Jurkat, Clone E6-1 (cell line): ENCODE measurements at regions not wholly inside any gene's neighbourhood (a gene's known extent, or its start where the extent isn't known, plus 50 kb on each side); places are given as distances from the start of the nearest gene placed in this dataset.

Experiments
- DNase-seq: peaks from one replicate; pipeline ENCODE4 v3.0.0-alpha.2; 2011; ENCODE audit warnings: low read depth, low spot score
- H3K4me3 ChIP-seq: 2 replicates; pipeline ENCODE4 v1.5.1; 2011; ENCODE audit warnings: mild to moderate bottlenecking, low read length, control low read depth, moderate library complexity

DNA sequence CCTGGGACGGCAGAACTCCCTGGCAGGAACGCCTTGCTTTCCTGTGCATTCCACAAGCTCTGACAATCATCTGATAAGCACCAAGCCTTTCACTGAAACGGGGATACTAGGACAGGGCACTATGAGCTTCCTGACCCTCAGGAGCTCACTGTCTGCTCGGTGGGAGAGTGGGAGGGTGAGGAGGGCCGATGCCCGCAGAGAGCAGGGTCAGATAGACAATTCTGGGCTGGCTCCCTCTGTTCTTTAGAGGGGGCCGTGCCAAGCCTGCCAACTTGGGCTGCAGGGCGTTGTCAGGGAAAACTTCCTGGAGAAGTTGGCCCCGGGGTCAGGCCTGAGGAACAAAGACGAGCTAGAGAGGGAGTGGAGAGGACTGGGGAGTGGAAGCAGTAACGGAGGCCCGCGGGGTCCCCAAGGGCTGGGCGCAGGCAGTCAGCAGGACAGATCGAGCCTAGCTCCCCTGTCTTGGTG is 82.0 kb downstream of the CTAGE1 start:
- DNase-seq = no peak
- H3K4me3 ChIP-seq = no peak overlapping the region

DNA sequence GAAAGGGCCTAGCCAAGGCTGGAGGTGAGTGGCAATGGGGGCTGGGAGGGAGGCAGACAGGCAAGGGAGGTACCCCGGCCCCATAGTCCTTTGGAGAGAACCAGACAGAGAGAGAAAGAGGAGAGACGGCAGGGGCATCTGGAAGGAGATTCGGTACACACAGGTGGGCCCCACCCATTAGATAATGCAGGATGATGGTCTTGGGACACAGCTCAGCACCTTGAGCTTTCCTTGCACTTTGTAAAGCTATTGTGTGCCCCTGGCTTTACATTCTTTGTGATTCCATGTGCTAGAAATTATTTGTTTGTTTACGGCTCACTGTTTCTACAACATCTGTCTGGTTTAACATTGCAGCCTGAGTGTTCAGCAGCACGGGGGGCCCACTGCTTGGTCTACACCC is 83.1 kb downstream of the CTAGE1 start:
- no peak for DNase-seq

DNA sequence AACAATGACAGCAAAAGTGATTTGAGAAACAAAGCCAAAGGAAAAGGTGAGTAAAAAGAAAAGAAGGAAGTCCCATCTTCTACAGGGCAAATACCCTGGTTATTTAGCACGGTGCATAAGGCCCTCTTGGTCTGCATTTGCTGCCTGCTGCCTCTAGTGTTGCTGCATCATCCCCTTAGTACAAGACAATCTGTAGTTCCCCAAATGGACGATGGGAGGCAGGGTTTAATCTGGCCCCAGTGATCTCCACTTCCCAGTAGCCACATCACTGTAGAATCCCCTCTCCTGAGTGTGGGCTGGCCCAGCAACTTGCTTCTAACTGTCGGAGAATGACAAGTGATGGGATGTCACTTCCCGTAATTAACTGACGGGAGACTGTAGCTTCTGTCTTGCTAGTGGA is 85.1 kb downstream of the CTAGE1 start:
- H3K4me3 ChIP-seq = no peak overlapping the region
- peak; percentile 35 for DNase-seq

More for the DNA sequence above, 83.1 kb downstream of the CTAGE1 start:
- no peak overlapping the region for H3K4me3 ChIP-seq

DNA sequence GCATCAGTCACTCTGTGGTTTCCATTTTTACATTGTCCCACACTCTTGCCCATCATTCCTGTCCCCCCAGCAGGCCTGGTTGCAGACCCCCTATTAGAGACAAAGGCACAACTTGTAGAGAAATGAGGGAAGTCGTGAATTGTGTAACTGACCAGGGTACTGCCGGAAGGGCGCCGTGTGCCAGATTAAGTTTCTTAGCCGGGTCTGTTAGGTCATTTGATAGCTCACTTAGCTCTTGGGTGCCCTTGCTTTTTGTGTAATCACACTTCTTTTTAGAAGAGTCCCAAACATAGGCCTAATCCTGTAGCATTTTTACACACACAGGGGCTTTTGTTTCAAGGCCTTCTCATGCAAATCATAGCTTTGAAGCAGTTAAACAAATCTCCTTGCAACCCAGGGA is 87.2 kb downstream of the CTAGE1 start:
- DNase-seq = no peak
- no peak overlapping the region for H3K4me3 ChIP-seq

DNA sequence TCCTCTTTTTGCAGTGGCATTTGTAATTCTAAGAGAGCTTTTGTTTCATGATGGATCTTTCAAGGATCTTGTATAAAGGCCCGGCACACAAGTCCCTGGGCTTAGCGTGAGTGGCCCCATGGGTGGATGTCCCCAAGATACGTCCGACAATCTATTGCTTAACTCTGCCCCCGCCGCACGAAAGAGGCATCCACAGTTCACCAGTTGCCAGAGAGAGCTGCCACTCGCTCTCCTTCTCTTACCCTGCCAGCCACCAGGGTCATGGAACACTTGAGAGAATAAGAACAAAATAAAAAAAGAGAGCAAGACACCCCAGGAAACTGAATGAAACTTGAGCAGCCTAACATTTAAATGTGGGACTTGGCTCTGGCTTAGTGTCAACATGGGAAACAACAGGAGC is 92.3 kb downstream of the CTAGE1 start:
- DNase-seq = no peak
- no peak overlapping the region for H3K4me3 ChIP-seq

DNA sequence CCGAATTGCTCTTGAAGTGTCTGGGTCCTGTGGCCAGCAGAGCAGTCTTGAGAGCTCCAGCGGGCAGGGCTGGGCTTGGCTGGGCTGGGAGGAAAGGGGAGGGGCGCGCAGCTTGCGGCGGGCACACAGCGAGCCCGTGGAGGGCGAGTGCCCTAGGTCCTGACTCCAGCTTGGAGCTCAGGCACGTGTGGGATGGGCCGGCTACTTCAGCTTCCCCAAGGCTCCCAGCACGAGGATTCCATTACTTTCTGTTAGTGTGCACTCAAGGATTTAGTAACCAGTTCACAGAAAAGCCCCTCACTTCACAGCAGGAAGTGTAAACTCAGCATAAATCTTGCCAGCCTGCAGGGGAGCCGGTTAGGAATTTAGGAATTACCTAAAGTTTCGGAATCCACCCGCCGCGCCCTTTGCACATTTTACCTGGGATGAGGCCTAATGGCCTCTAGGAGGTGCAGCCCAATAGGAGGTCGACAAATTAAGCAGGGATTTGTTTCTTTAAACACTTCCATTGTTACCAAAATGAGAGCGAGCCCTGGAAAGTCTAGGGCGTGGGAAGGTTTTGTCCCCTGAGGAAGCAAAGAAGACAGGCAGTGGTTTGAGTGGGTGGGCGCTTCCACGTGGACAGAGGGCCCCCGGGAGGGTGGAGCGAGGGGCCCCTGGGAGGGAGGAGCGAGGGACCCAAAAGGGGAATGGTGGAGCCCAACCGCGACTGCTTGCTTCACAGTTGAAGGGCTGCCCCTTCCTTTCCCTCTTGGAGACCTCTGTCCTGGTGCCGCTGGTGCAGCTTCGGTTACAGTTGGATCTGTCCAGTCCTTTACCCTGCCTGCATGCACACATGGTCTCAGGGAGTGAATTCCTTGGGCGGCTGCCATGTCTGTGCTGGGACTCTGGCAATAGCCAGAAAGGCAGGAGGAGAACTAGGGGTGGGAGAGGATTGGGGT is 93.3 kb downstream of the CTAGE1 start:
- no peak for DNase-seq

DNA sequence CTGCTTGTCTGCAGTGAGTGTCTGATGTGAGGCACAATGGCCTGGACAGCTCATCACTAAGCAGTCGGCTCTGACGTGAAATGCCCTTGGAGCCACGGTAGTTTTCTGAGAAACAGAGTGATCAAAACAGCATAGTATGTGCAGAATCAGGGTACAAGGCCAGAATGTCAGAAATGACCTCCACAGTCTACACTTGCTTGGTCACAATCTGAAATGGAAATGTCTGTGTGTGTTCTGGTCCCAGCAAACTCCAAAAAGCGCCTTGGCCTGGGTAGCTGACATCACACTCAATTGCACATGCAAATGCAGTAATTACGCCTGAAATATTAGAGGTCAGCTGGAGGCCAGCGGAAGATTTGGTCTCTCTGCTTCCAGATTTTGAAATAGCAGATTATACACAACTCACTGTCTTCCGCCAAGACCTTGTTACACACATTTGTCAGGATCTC is 95.4 kb downstream of the CTAGE1 start:
- DNase-seq = no peak
- no peak overlapping the region for H3K4me3 ChIP-seq

More for the DNA sequence above, 93.3 kb downstream of the CTAGE1 start:
- no peak overlapping the region for H3K4me3 ChIP-seq

DNA sequence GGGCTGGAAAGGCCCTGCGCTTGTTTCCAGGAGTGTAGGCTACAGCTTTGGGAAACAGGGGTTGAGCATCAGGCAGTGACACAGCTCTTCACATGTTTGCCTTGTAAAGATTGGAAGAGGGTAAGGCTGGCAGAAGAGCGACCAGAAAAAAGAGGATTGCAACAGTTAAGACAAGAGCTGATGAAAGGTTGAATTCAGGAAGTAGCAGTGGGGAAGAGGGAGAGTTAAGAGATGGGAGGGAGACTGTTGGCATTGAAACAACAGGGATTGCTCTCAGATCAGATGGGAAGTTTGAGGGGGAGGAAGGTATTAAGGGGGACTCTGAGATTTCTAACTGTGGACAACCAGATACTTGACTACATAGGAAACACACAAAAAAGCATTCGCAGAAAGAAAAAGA is 96.9 kb downstream of the CTAGE1 start:
- H3K4me3 ChIP-seq = no peak overlapping the region
- DNase-seq = no peak

DNA sequence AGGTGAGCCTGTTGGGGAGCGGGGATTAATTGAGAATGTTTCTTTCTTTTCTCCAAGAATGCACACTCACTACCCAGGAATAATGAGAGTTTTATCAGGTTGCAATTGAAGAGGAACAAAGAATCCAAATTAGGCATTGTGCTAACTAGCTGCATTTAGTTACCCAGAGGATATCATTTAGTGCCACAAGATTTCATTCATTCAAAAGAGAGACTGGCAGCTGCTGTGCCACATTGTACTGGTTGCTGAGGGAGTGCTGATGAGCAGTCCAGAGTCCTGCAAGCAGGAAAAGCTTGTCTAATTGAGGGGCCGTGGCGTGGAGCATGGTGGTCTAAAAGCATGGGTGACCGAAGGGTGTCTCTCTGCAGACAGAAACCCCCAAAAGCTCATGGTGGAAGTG is 97.6 kb downstream of the CTAGE1 start:
- no peak for DNase-seq
- H3K4me3 ChIP-seq = no peak overlapping the region

DNA sequence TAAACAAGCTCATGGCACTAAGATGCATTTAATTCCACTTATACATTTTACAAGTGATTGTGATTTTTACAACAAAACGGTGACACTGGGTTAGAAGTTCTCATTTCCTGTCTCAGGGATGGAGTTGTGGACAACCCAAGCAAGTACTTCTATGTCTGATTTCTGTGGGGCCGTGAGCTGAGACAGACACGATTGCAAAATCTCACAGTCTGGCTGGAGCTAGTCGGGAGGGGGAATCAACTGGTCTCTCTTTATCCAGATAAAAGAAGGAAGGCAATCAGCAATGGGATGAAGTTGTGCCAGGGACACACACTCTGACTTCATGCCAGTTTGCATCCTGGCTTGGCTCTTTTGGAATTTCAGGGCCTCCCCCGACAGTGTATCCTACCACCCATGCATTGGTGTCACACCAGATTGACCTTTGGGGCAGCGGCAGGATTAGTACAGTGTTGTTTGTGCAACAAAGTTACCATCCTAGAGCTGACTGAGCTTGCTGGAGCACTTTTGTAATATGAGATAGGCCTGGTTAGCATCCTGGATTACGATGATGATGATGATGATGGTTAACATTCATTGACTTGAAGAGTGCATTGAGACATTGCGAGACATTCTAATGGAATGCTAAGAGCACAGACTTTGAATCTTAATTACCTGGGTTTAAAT is 98.8 kb downstream of the CTAGE1 start:
- no peak overlapping the region for H3K4me3 ChIP-seq
- no peak for DNase-seq

DNA sequence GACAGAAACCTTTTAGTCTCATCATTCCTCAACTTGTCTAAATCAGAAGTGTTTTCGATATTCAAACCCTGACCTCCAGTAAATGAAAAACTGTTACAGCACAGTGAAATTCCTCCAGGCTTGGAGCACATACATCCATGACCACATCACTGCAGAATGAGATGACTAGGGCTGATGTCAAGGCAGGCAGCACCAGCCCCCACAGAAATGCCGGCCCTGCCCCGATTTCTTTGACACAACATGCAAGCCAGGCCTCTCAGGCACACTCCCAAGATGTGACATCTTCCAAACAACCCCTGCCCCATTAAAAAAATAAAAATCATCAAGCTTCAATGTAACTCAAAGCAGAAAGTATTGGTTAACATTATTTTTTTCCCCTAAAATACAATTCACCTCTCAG is 103.3 kb downstream of the CTAGE1 start:
- H3K4me3 ChIP-seq = no peak overlapping the region
- DNase-seq = no peak

DNA sequence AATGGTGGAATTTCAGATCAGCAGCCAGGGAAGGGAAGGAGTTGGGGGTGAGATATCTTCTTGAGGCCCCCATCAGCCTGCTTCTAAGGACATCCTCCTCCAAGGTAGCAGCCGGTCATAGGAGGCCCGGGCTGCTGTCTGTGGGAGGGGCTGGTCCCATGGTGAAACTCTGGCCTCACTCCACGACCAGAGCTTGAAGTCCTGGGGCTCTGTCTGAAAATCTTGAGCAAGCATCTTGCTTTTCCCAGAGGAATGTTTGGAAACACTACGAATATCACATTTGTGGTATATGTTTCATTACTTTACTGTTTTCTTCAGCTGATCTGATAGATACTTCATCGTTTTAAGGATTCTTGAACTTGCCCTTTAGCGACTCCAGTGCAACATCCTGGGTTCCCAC is 103.7 kb downstream of the CTAGE1 start:
- H3K4me3 ChIP-seq = no peak overlapping the region
- DNase-seq = no peak

DNA sequence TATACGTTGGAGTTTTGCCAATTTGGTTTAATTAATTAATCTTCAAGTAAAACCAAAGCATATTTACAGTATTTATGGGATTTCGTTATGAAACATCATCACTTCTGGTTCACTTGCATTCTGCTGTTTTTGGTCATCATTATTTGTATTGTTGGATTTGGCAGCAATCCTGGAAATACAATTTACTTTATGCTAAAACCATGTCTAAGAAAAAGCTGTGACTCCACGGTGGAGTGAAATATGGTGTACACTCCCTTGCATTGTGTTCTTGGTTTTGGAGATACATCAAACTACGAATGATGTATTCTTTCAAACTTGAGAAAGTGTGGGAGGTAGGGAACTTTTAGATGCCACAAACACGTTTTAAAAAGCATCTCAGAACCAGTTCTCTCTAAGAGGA is 106.4 kb downstream of the CTAGE1 start:
- DNase-seq = no peak
- no peak overlapping the region for H3K4me3 ChIP-seq

DNA sequence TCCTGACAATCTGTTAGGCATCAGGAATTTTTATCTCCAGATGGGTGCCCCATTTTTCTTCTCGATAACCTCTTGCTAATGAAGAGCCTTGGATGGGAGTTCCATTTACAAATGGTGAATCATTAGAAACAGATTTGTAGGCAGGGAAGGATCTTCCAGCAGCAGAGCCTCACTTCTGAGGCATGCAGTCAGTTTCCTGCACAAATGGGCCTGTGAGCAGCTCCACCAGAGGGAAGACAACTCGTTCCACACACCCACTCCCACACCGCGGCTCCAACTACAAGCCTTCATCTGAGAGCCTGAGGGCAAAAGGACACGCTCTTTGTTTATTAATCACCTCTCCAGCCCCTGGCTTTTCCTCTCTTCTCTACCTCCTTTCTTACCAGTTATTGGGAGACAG is 108.5 kb downstream of the CTAGE1 start:
- DNase-seq = no peak
- no peak overlapping the region for H3K4me3 ChIP-seq

DNA sequence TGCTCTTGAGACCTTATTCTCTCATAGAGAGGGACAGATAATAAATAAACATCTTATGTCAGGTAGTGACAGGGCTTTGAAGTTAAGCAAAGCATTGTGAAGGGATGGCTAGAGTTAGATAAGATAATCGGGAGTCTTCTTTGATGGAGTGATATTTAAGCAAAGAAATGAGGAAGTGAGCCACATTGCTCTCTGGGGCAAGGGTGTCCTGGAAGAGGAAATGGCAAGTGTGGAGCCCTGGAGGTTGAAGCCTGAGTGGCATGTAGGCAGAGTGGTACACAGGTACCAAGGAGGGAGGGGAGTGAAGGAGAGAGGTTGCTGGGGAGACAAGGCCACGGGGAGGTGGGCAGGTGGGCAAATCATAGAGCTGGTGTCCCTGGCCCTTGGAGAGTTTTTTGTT is 110.2 kb downstream of the CTAGE1 start:
- DNase-seq = no peak
- H3K4me3 ChIP-seq = no peak overlapping the region

DNA sequence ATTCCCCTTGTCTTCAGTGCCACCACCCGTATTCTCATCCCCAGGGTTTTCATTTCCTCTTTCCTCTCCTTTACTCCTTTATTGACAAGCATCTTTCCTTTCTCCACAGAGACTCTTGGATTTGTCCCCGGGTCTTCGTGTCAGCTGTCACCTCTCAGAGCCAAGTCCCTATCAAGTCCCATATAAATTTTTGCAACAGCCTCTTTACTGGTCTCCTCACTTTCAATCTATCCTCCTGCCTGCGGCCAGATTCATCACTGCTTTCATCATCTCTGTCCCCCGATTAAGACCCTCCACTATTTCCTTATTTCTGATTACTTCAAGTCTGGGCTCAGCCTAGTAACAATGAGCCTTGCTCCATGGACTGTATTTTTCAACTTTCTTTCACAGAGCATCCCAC is 113.8 kb downstream of the CTAGE1 start:
- DNase-seq = no peak

DNA sequence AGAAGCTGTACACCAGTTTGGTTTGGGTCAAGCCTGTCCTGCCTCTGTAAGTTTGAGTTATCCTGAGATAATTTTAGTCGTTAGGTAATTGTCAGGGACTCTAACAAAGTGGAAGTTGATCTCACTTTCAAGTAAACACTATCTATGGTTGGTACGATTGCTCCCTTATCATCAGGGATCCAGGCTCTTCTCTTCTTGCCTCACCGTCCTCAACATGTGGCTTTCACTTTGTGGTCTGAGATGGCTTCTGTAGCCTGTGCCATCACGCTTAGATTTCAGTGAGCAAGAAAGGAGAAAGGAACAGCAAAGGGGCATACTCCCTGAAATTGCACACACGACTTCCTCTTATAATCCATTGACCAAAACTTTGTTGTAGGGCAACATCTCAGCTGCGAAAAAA is 115.6 kb downstream of the CTAGE1 start:
- peak; percentile 12 for DNase-seq
- no peak overlapping the region for H3K4me3 ChIP-seq

More for the DNA sequence above, 113.8 kb downstream of the CTAGE1 start:
- H3K4me3 ChIP-seq = no peak overlapping the region

DNA sequence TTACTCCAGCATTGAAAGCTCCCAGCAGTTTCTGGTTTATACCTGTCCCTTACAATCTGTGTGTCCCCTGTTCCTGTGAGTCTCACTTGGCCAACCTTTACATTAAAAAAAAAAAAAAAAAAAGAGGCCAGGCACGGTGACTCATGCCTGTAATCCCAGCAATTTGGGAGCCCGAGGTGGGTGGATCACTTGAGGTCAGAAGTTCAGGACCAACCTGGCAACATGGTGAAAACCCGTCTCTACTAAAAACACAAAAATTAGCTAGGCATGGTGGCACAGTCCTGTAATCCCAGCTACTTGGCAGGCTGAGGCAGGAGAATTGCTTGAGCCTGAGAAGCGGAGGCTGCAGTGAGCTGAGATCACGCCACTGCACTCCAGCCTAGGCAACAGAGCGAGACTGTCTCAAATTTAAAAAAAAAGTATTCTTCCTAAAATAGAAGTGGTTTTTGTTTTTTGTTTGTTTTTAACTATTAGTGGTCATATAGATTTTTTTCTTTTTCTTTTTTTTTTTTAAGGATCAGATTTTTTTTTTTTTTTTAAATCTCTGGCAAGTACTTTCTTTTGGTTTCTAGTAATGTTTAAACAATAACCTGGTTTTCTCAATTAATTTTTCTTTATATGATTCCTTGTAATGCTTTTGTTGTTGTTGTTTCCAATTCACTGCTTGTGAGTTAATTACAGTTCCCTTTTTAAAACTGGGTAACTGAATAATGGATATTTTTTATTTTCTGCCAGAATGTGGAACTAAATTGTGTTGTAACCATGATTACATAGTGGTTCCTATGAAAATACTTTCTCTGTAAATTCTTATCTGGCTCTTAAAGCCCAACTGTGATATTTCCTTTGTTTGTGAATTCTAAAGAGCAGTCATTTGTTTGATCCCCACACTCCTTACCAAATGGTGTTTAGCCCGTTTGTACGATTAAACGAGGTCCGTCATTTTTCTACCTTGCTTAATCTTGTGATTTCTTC is 116.8 kb downstream of the CTAGE1 start:
- H3K4me3 ChIP-seq = no peak overlapping the region
- no peak for DNase-seq

DNA sequence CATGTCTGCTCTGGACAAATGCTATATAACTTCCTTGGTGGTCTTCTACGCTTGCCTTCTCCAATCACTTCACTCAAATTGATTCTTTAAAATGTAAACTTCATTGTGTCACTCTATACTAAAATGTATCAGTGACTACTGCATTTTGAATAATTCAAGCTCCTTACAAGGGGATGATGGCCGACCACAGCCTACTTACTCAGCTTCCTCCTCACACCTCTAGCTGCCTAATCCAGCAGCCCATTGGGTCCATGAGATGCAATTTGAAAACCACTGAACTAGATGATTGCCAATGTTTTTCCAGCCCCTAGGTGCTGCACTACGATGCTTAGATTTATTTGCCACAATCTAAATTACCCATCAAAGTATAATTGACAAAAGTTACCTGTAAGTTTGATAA is 120.7 kb downstream of the CTAGE1 start:
- H3K4me3 ChIP-seq = no peak overlapping the region
- no peak for DNase-seq
